ENCODE measurements at regions not wholly inside any gene's neighbourhood (a gene's known extent, or its start where the extent isn't known, plus 50 kb on each side); places are given as distances from the start of the nearest gene placed in this dataset.

GRCh38 chr11:134667505-134667904 lies 255.5 kb upstream of the B3GAT1 start:
- no peak for TF ChIP-seq POLR2A (IDR thresholded peaks at IDR 0.05)
- TF ChIP-seq POLR2AphosphoS5 (IDR thresholded peaks at IDR 0.05), result no peak
- no peak for TF ChIP-seq CTCF (IDR thresholded peaks at IDR 0.05)

Data from prostate gland (tissue), 2 donors.